NCI-H1930 (cell line): ENCODE measurements at regions not wholly inside any gene's neighbourhood (a gene's known extent, or its start where the extent isn't known, plus 50 kb on each side); places are given as distances from the start of the nearest gene placed in this dataset.

ENCODE experiments used
- DNase-seq, 2 experiments: peaks; one replicate each; lab custom pipeline; 2025; lab: John Stamatoyannopoulos, UW

GRCh38 chr4:181388061-181388460 lies 855.1 kb upstream of the TENM3 start:
- DNase-seq, result no peak

GRCh38 chr4:181416966-181417365 lies 826.2 kb upstream of the TENM3 start:
- DNase-seq, result no peak

GRCh38 chr4:181418496-181418895 lies 824.7 kb upstream of the TENM3 start:
- DNase-seq, result no peak

- DNase-seq, result no peak
Observed at GRCh38 chr4:181420950-181421349, 822.3 kb upstream of the TENM3 start.

- DNase-seq, result no peak
Observed at GRCh38 chr4:181424362-181425016, 818.7 kb upstream of the TENM3 start.

GRCh38 chr4:181427076-181427475 lies 816.1 kb upstream of the TENM3 start:
- no peak for DNase-seq

- no peak for DNase-seq
Observed at GRCh38 chr4:181431006-181431405, 812.2 kb upstream of the TENM3 start.

GRCh38 chr4:181431661-181432060 lies 811.5 kb upstream of the TENM3 start:
- no peak for DNase-seq

- DNase-seq, result no peak
Observed at GRCh38 chr4:181432335-181432734, 810.9 kb upstream of the TENM3 start.

- DNase-seq, result no peak
Observed at GRCh38 chr4:181437895-181438294, 805.3 kb upstream of the TENM3 start.

- no peak for DNase-seq
Observed at GRCh38 chr4:181438641-181439040, 804.6 kb upstream of the TENM3 start.

- no peak for DNase-seq
Observed at GRCh38 chr4:181443021-181443420, 800.2 kb upstream of the TENM3 start.

- no peak for DNase-seq
Observed at GRCh38 chr4:181465826-181466225, 777.4 kb upstream of the TENM3 start.

GRCh38 chr4:181468451-181468850 lies 774.8 kb upstream of the TENM3 start:
- no peak for DNase-seq

GRCh38 chr4:181470306-181470705 lies 772.9 kb upstream of the TENM3 start:
- DNase-seq, result no peak

- no peak for DNase-seq
Observed at GRCh38 chr4:181475359-181475758, 767.8 kb upstream of the TENM3 start.

GRCh38 chr4:181475781-181476507 lies 767.3 kb upstream of the TENM3 start:
- DNase-seq, result no peak

GRCh38 chr4:181476508-181476890 lies 766.7 kb upstream of the TENM3 start:
- no peak for DNase-seq

- no peak for DNase-seq
Observed at GRCh38 chr4:181477591-181477990, 765.6 kb upstream of the TENM3 start.

- DNase-seq, result no peak
Observed at GRCh38 chr4:181478656-181479055, 764.5 kb upstream of the TENM3 start.

- DNase-seq, result no peak
Observed at GRCh38 chr4:181479141-181479540, 764.1 kb upstream of the TENM3 start.

- DNase-seq, result no peak
Observed at GRCh38 chr4:181484396-181484795, 758.8 kb upstream of the TENM3 start.

- no peak for DNase-seq
Observed at GRCh38 chr4:181488926-181489325, 754.3 kb upstream of the TENM3 start.

GRCh38 chr4:181498148-181498547 lies 745.1 kb upstream of the TENM3 start:
- DNase-seq, result no peak
